Duodenal mucosa (tissue), 2 donors: ENCODE measurements at regions not wholly inside any gene's neighbourhood (a gene's known extent, or its start where the extent isn't known, plus 50 kb on each side); places are given as distances from the start of the nearest gene placed in this dataset.

Source experiments
- H3K27ac ChIP-seq: one replicate; pipeline ENCODE4 v1.7.0; 2013; ENCODE audit warnings: low read depth, low read length
- H3K27me3 ChIP-seq, 2 donors: one replicate each; pipeline ENCODE4 v1.7.0; 2013; ENCODE audit warnings: low read length in 2 of 2, control low read depth in 1 of 2; ENCODE audit not compliant: insufficient read depth in 2 of 2, control insufficient read depth in 1 of 2
- H3K36me3 ChIP-seq, 2 donors: one replicate each; pipeline ENCODE4 v1.7.0; 2013; ENCODE audit warnings: low read length in 2 of 2, control low read depth in 1 of 2; ENCODE audit not compliant: insufficient read depth in 2 of 2, control insufficient read depth in 1 of 2
- H3K4me1 ChIP-seq, 2 donors: one replicate each; pipeline ENCODE4 v1.7.0; 2013; ENCODE audit warnings: low read length in 2 of 2, control low read depth in 1 of 2; ENCODE audit not compliant: insufficient read depth in 2 of 2, control insufficient read depth in 1 of 2
- H3K4me3 ChIP-seq, 2 donors: one replicate each; pipeline ENCODE4 v1.7.0; 2013; ENCODE audit warnings: low read length in 2 of 2, low read depth in 1 of 2
- H3K9ac ChIP-seq, 2 donors: one replicate each; pipeline ENCODE4 v1.7.0; 2013; ENCODE audit warnings: low read length in 2 of 2, low read depth in 1 of 2
- H3K9me3 ChIP-seq, 2 donors: one replicate each; pipeline ENCODE4 v1.7.0; 2013; ENCODE audit warnings: low read length in 2 of 2, control low read depth in 1 of 2; ENCODE audit not compliant: control insufficient read depth in 1 of 2

DNA sequence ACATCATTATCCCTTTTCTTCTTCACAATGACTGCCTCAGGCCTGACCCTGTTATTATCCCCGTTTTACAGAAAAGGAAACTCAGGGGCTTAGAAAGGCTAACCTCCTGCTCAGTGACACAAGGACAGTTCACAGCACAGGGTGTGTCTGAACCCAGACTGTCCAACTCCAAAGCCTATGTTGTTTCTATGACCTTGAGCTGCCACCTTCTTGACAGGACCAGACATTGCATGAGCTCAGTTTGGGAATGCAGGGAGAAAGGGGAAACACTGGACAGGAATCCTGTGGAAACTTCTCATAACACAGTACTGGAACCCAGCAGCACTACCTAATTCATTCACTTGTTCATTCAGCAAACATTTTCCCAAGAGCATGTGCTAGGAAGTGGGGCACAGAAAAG is 472.8 kb downstream of the CDK5RAP2 start:
- no peak overlapping the region for H3K9ac ChIP-seq
- H3K27me3 ChIP-seq: no peaks in the 10 kb centered on the region
- no peaks in the 10 kb centered on the region for H3K4me1 ChIP-seq
- no peak overlapping the region for H3K27ac ChIP-seq
- no peaks in the 10 kb centered on the region for H3K36me3 ChIP-seq
- H3K4me3 ChIP-seq: no peak overlapping the region
- no peaks in the 10 kb centered on the region for H3K9me3 ChIP-seq

GRCh38 chr9:120104771-120105170 is 475.2 kb downstream of the CDK5RAP2 start:
- no peaks in the 10 kb centered on the region for H3K36me3 ChIP-seq
- H3K9me3 ChIP-seq: no peaks in the 10 kb centered on the region
- no peak overlapping the region for H3K9ac ChIP-seq
- no peaks in the 10 kb centered on the region for H3K27me3 ChIP-seq
- H3K27ac ChIP-seq: no peak overlapping the region
- H3K4me3 ChIP-seq: no peak overlapping the region
- H3K4me1 ChIP-seq: no peaks in the 10 kb centered on the region

DNA sequence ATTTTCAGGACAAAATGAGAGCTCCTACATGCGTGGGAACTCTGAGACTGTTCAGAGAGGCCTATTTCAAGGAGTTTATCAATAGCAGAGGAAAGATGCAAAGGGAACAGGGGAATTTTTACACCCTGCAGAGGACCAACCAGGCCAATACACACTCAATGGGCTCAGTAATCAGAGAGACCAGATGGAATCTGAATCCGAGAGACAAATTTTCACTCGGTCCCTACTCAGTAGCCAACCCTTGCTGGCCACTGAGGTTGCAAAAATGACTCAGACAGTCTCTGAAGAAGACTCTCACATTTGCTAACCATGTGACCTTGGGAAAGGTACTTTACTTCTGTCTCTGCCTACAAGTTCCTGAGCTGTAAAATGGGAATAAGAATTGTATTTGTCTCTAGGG is 479.4 kb downstream of the CDK5RAP2 start:
- Histone ChIP-seq H3K27ac (no peak overlapping the region), H3K9me3 (no peaks in the 10 kb centered on the region), H3K4me3 (no peak overlapping the region), H3K4me1 (no peaks in the 10 kb centered on the region), H3K9ac (no peak overlapping the region), H3K27me3 (no peaks in the 10 kb centered on the region), H3K36me3 (no peaks in the 10 kb centered on the region)

- Histone ChIP-seq H3K36me3 (no peaks in the 10 kb centered on the region), H3K27me3 (no peaks in the 10 kb centered on the region), H3K9ac (no peak overlapping the region), H3K4me3 (no peak overlapping the region), H3K9me3 (no peaks in the 10 kb centered on the region), H3K27ac (no peak overlapping the region), H3K4me1 (no peaks in the 10 kb centered on the region)
These were observed 480.9 kb downstream of the CDK5RAP2 start for GRCh38 chr9:120099065-120099464.

DNA sequence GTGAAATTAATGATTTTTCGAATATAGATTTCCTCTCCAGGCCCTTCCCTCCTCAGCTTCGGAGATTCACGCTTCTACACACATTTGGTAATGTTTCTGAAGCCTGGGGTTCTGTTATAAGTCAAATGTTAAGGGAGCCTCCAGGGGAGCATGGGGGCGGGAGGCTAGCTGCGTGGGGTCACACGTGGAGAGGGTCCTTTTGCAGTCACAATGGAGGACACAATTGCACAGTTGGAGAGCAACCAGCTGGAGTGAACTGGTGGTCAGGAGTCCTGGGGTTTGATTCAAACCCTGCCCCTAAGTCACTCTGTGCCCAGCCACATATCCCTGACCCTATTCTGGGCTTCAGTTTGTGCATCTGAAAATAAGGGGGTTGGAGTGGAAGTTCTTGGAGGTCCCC is 481.4 kb downstream of the CDK5RAP2 start:
- H3K27ac ChIP-seq: no peak overlapping the region
- H3K36me3 ChIP-seq: no peaks in the 10 kb centered on the region
- H3K9ac ChIP-seq: no peak overlapping the region
- H3K9me3 ChIP-seq: no peaks in the 10 kb centered on the region
- no peaks in the 10 kb centered on the region for H3K27me3 ChIP-seq
- no peaks in the 10 kb centered on the region for H3K4me1 ChIP-seq
- H3K4me3 ChIP-seq: no peak overlapping the region

DNA sequence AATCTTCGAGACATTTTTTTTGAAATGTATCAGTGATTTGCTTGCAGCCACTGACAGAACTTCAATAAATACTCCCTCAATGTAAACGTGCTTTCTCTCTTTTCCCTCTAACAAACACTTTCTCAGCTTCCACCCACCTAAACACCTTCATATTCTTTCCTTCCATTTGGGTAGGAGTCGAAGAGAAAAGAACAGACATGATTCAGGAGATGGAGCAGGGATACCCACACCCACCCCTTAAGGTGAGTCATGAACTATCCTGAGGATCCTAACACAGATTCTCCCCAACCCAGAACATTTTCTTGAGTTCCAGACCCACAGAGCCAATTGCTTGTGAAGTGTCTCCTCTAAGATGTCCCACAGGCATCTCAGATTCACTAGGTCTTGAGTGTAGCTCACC is 488.8 kb downstream of the CDK5RAP2 start:
- no peaks in the 10 kb centered on the region for H3K36me3 ChIP-seq
- peaks cover 0 to 1% of the 10 kb centered on the region in 2 donors for H3K9me3 ChIP-seq
- no peak overlapping the region for H3K9ac ChIP-seq
- no peak overlapping the region for H3K4me3 ChIP-seq
- H3K4me1 ChIP-seq: no peaks in the 10 kb centered on the region
- no peak overlapping the region for H3K27ac ChIP-seq
- H3K27me3 ChIP-seq: no peaks in the 10 kb centered on the region

DNA sequence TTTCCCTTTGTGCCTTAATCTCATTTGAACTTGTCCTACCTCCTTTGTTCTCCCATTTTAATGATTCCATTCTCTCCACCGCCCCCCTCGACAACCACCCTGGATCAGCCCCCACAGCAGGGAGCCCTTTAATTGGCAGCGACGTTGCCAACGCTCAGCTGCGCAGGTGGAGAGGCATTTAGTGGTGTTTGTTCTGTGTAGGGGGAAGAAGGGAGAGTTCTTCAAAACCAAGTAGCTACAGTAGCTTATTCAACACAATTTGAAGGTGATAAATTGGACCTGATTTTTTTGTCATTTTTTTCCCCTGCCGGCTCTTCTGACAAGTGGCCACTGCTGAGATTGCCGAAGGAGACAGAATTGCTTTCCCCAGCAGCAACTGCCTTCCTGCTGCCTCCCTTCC is 499.1 kb downstream of the CDK5RAP2 start:
- Histone ChIP-seq H3K9me3 (peaks cover 4 to 7% of the 10 kb centered on the region in 2 donors), H3K27ac (no peak overlapping the region), H3K36me3 (no peaks in the 10 kb centered on the region), H3K4me1 (no peaks in the 10 kb centered on the region), H3K9ac (no peak overlapping the region), H3K4me3 (no peak overlapping the region), H3K27me3 (no peaks in the 10 kb centered on the region)

- Histone ChIP-seq H3K36me3 (no peaks in the 10 kb centered on the region), H3K4me1 (no peaks in the 10 kb centered on the region), H3K27ac (no peak overlapping the region), H3K9ac (no peak overlapping the region), H3K27me3 (no peaks in the 10 kb centered on the region), H3K4me3 (no peak overlapping the region), H3K9me3 (no peaks in the 10 kb centered on the region)
These were observed 501.9 kb downstream of the CDK5RAP2 start for GRCh38 chr9:120078112-120078511.

GRCh38 chr9:120071760-120072159 is 508.2 kb downstream of the CDK5RAP2 start:
- Histone ChIP-seq H3K9ac (no peak overlapping the region), H3K27me3 (no peaks in the 10 kb centered on the region), H3K4me3 (no peak overlapping the region), H3K36me3 (no peaks in the 10 kb centered on the region), H3K9me3 (no peaks in the 10 kb centered on the region), H3K27ac (no peak overlapping the region), H3K4me1 (no peaks in the 10 kb centered on the region)

- no peak overlapping the region for H3K4me3 ChIP-seq
- H3K27me3 ChIP-seq: no peaks in the 10 kb centered on the region
- no peaks in the 10 kb centered on the region for H3K36me3 ChIP-seq
- no peaks in the 10 kb centered on the region for H3K4me1 ChIP-seq
- no peak overlapping the region for H3K27ac ChIP-seq
- no peak overlapping the region for H3K9ac ChIP-seq
- no peaks in the 10 kb centered on the region for H3K9me3 ChIP-seq
These were observed 513.7 kb downstream of the CDK5RAP2 start for GRCh38 chr9:120066315-120066714.

DNA sequence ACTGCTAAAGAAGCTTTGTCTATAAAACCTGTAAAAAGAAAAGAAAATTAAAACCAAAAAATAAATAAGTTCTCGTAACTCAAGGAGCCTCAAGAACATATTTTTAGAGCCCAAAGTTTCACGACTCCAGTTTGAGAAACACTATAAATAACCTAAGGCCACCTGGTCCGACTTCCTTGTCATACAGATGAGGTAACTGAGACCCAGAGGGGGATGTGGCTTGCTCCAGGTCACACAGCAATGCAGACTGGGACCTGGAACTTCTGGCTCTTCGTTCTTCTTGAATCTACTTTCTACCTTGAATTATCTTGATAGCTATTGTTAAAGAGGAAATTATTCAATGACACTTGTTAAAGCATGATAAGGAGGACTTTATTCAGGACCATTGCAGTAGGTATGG is 514.8 kb downstream of the CDK5RAP2 start:
- H3K9me3 ChIP-seq: no peaks in the 10 kb centered on the region
- H3K4me3 ChIP-seq: no peak overlapping the region
- no peak overlapping the region for H3K9ac ChIP-seq
- no peaks in the 10 kb centered on the region for H3K4me1 ChIP-seq
- H3K27ac ChIP-seq: no peak overlapping the region
- H3K27me3 ChIP-seq: no peaks in the 10 kb centered on the region
- H3K36me3 ChIP-seq: no peaks in the 10 kb centered on the region
